Right lobe of liver (tissue), 4 donors: ENCODE measurements at regions not wholly inside any gene's neighbourhood (a gene's known extent, or its start where the extent isn't known, plus 50 kb on each side); places are given as distances from the start of the nearest gene placed in this dataset.

Experiments
- POLR2A ChIP-seq: fragments of 450-650 bp; IDR thresholded peaks from one replicate; pipeline ENCODE4 v1.6.1; 2017; ENCODE audit warnings: antibody characterized with exemption, mild to moderate bottlenecking
- TF ChIP-seq, protein P1 (sequence below), 4 donors: fragments of 200-600 bp in 3 of 4; fragments of 450-650 bp in 1 of 4; IDR thresholded peaks; one replicate each; pipeline versions ENCODE4 v1.5.1 to v1.8.0; 2016 to 2022; ENCODE audit warnings: antibody characterized with exemption in 4 of 4, mild to moderate bottlenecking in 2 of 4
- donor health status: DM: no; HTN: no; CAD: no.
- donor health status: DM: no; HTN: no; CAD: no.
- donor health status: DM: no; HTN: yes; CAD: no.

DNA sequence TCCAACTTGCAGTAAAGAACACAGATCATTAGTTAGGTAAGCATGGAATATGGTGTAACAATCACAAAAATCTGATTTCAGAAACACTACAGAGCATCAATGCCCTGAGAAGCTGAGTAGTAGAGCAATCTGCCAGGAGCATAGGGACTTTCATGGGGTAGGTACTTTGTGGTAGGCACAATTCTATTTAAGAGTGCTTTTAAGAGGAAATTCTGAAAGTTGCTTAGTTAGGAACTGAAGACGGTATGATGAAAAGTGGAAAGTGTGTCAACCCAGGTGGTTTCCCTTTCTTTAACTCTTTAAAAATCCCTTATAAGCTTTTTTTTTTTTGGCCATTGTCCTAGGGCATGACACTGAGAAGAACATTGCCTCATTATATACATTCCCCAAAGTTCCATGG, 535.7 kb upstream of the FBXO33 start:
- TF ChIP-seq, protein P1, sequence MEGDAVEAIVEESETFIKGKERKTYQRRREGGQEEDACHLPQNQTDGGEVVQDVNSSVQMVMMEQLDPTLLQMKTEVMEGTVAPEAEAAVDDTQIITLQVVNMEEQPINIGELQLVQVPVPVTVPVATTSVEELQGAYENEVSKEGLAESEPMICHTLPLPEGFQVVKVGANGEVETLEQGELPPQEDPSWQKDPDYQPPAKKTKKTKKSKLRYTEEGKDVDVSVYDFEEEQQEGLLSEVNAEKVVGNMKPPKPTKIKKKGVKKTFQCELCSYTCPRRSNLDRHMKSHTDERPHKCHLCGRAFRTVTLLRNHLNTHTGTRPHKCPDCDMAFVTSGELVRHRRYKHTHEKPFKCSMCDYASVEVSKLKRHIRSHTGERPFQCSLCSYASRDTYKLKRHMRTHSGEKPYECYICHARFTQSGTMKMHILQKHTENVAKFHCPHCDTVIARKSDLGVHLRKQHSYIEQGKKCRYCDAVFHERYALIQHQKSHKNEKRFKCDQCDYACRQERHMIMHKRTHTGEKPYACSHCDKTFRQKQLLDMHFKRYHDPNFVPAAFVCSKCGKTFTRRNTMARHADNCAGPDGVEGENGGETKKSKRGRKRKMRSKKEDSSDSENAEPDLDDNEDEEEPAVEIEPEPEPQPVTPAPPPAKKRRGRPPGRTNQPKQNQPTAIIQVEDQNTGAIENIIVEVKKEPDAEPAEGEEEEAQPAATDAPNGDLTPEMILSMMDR (IDR thresholded peaks at IDR 0.05): no peak
- TF ChIP-seq POLR2A: no peak
